ENCODE measurements at regions not wholly inside any gene's neighbourhood (a gene's known extent, or its start where the extent isn't known, plus 50 kb on each side); places are given as distances from the start of the nearest gene placed in this dataset.

DNA sequence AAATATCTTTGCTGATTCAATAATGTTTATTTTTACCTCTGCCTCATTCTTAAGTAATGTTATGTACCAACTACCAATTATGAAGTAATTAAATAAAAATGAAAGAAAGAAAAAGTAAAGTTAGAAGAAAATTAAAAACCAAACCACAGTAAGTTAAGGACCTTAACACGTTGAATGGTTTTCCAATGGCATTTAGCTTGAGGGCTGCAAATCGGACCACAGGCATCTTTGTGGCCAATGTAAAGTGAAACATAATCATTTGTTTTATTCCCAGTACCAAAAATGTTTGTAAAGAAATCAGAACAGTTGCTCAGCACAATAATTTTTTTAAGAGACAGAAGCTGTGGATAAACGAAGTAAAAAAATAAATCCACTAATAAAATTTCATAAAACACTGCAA lies 1455.5 kb upstream of the ZEB2 start:
- H3K4me1 Mint-ChIP-seq: no peaks in the 10 kb centered on the region
- H3K4me3 Mint-ChIP-seq: no peak overlapping the region
- no peaks in the 10 kb centered on the region for H3K9me3 Mint-ChIP-seq
- no peaks in the 10 kb centered on the region for H3K36me3 Mint-ChIP-seq
- no peak overlapping the region for H3K27ac Mint-ChIP-seq
- H3K27me3 Mint-ChIP-seq: no peaks in the 10 kb centered on the region

DNA sequence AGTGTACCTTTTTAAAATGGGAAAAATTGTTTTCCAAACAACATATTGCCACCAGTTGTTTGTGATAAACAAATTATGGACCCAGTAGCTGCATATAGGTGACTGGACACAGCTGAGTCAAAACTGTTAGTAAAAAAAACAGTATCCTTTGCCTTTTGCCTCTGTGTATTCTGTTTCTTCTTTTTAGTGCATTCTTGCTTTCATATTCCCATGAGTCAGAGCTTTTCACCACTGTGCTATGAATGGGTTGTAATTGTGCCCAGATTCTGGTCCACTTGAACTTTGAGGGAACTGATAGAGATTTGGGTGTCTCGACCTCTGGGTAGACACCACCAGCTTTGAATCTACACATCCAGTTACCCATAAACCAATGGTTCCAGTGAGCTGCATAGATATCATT lies 1441.9 kb upstream of the ZEB2 start:
- no peak overlapping the region for H3K4me3 Mint-ChIP-seq
- H3K27ac Mint-ChIP-seq: no peak overlapping the region
- peaks cover 7 to 12% (median 8%) of the 10 kb centered on the region in 3 donors for H3K9me3 Mint-ChIP-seq
- no peaks in the 10 kb centered on the region for H3K4me1 Mint-ChIP-seq
- peaks cover 4% of the 10 kb centered on the region for H3K27me3 Mint-ChIP-seq
- H3K36me3 Mint-ChIP-seq: no peaks in the 10 kb centered on the region

DNA sequence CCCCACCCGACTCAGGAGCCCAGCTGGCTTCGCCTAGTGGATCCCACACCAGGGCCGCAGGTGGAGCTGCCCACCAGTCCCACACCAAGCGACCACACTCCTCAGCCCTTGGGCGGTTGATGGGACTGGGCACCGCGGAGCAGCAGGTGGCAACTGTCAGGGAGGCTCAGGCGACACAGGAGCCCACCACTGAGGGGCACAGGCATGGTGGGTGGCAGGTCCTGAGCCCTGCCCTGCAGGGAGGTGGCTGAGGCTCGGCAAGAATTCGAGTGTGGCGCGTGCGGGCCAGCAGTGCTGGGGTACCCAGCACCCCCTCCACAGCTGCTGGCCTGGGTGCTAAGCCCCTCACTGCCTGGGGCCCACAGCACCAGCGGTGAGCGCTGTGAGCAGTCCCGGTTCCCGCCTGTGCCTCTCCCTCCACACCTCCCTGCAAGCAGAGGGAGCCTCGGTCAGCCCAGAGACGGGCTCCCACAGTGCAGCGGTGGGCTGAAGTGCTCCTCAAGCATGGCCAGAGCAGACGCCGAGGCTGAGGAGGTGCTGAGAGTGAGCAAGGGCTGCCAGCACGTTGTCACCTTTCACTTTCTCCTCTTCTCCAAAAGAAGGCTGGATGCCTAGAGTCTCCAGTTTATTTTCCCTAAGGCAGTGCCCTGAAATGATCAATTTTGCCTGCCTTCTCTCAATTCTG lies 1440.7 kb upstream of the ZEB2 start:
- no peaks in the 10 kb centered on the region for H3K4me1 Mint-ChIP-seq
- H3K9me3 Mint-ChIP-seq: peaks cover 9 to 13% (median 11%) of the 10 kb centered on the region in 3 donors
- no peak overlapping the region for H3K4me3 Mint-ChIP-seq
- no peak overlapping the region for H3K27ac Mint-ChIP-seq
- peaks cover 4% of the 10 kb centered on the region for H3K36me3 Mint-ChIP-seq
- peaks cover 6% of the 10 kb centered on the region for H3K27me3 Mint-ChIP-seq

- no peaks in the 10 kb centered on the region for H3K4me1 Mint-ChIP-seq
- peaks cover 6% of the 10 kb centered on the region for H3K27me3 Mint-ChIP-seq
- peak overlapping the region in 1 of 4 donors; percentile 54 for H3K4me3 Mint-ChIP-seq
These were observed 1438.7 kb upstream of the ZEB2 start for GRCh38 chr2:145958611-145959010.

GRCh38 chr2:145957929-145958328 lies 1438.0 kb upstream of the ZEB2 start:
- Mint-ChIP-seq H3K4me3 (no peak overlapping the region), H3K9me3 (peaks cover 15 to 25% (median 20%) of the 10 kb centered on the region in 3 donors), H3K27me3 (peaks cover 6% of the 10 kb centered on the region), H3K36me3 (peaks cover 6% of the 10 kb centered on the region), H3K27ac (no peak overlapping the region), H3K4me1 (no peaks in the 10 kb centered on the region)

More at GRCh38 chr2:145958611-145959010, 1438.7 kb upstream of the ZEB2 start:
- H3K36me3 Mint-ChIP-seq: peaks cover 6% of the 10 kb centered on the region
- no peak overlapping the region for H3K27ac Mint-ChIP-seq
- H3K9me3 Mint-ChIP-seq: peaks cover 12 to 20% (median 16%) of the 10 kb centered on the region in 3 donors

- H3K4me3 Mint-ChIP-seq: no peak overlapping the region
- no peaks in the 10 kb centered on the region for H3K36me3 Mint-ChIP-seq
- H3K4me1 Mint-ChIP-seq: no peaks in the 10 kb centered on the region
- peaks cover 0 to 11% (median 8%) of the 10 kb centered on the region in 3 donors for H3K9me3 Mint-ChIP-seq
- H3K27me3 Mint-ChIP-seq: no peaks in the 10 kb centered on the region
- no peak overlapping the region for H3K27ac Mint-ChIP-seq
These were observed 1420.0 kb upstream of the ZEB2 start for GRCh38 chr2:145939949-145940348.

GRCh38 chr2:145935016-145935415 lies 1415.1 kb upstream of the ZEB2 start:
- no peaks in the 10 kb centered on the region for H3K27me3 Mint-ChIP-seq
- H3K4me1 Mint-ChIP-seq: no peaks in the 10 kb centered on the region
- H3K9me3 Mint-ChIP-seq: no peaks in the 10 kb centered on the region
- H3K4me3 Mint-ChIP-seq: no peak overlapping the region
- H3K27ac Mint-ChIP-seq: no peak overlapping the region
- no peaks in the 10 kb centered on the region for H3K36me3 Mint-ChIP-seq

DNA sequence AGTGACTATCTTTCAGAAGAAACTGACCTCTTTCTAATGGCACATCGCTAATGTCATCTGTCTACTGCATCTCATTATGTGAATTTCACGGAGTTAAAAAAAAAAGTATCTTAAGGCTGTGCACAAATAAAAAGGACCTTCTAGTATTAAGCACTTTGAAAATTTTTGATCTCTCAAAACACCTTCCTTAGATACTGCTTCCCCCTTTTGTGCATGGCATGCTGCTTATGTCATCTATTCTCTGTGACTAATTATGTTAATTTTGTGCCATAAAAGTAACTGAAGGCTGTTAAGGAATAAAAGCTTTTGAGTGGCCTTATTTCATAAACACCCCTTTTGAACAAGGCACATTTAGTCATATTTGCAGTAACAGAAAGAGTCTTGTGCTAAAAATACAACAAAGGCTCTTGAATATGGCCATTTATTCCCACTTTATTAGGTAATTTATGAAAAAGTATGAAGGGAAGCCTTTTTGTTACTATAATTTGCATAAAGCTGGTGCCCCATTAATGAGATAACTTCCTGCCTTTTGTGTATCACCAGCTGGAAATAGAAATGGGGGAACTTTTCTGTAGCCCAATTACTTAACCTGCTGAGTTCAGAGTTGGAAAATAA lies 1412.0 kb upstream of the ZEB2 start:
- peaks cover 0 to 6% (median 1%) of the 10 kb centered on the region in 3 donors for H3K4me1 Mint-ChIP-seq

GRCh38 chr2:145930318-145930717 lies 1410.4 kb upstream of the ZEB2 start:
- Mint-ChIP-seq H3K4me3 (no peak overlapping the region), H3K27me3 (peaks cover 1% of the 10 kb centered on the region), H3K9me3 (no peaks in the 10 kb centered on the region), H3K27ac (no peak overlapping the region), H3K36me3 (no peaks in the 10 kb centered on the region), H3K4me1 (peaks cover 0 to 6% (median 1%) of the 10 kb centered on the region in 3 donors)

More for the DNA sequence above, 1412.0 kb upstream of the ZEB2 start:
- H3K36me3 Mint-ChIP-seq: no peaks in the 10 kb centered on the region
- H3K4me3 Mint-ChIP-seq: no peak overlapping the region
- H3K27me3 Mint-ChIP-seq: peaks cover 1% of the 10 kb centered on the region
- H3K27ac Mint-ChIP-seq: no peak overlapping the region
- no peaks in the 10 kb centered on the region for H3K9me3 Mint-ChIP-seq

DNA sequence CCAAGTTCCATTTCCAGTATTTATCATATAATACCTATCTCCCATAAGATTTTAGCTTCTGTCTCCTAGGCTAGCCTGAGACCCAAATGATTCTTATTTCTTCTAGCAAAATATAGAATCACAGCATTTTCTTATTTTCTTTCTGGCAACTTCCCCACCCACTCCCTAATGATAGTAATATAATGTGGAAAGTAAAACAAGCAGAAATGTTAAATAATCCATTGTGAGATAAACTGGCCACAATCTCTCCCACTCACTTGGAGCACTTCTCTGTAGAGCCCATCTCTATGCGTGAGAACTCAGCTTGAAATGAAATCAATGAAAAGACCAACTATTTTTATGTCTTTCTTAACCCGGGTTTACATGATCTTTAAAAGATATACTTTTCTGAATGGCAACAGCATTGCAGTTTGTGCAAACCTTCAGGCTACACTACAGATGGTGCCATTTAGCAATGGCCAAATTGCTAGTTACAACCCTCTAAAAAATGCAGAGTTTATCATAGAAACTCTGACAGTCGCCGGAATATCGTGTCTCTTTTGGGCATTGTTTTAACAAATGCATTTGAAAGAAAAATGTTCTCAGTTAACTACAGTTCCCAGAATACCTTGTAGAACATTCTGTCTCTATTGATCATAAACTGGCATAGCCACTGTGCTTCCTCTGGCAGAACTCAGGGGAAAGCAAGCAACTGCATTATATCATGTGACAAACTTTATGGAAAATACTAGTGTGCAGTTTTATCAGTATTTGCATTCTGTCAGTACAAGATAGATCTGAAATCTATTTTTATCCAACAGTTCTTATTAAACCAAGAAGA lies 1407.4 kb upstream of the ZEB2 start:
- peaks cover 1% of the 10 kb centered on the region for H3K27me3 Mint-ChIP-seq
- no peak overlapping the region for H3K27ac Mint-ChIP-seq
- H3K36me3 Mint-ChIP-seq: no peaks in the 10 kb centered on the region
- no peaks in the 10 kb centered on the region for H3K9me3 Mint-ChIP-seq
- peaks cover 4 to 13% (median 7%) of the 10 kb centered on the region in 3 donors for H3K4me1 Mint-ChIP-seq
- no peak overlapping the region for H3K4me3 Mint-ChIP-seq

DNA sequence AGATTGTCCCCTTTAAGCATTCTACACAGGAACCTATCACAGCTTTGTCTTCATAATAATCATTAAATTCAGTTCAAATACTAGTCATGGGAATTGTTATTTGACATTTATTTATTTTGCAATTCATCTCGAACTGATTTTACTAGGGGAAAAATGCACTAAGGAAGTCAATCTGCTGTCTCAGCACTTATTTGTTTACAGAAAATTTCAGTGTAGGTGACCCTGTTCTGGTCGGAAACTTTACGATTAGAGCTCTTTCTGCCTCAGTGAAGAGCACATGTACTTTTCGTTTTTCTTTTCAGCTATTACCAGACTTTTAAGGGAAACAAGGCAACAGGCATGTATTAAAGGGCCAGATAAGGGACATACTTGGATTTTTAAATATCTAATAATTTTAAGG lies 1405.7 kb upstream of the ZEB2 start:
- Mint-ChIP-seq H3K36me3 (no peaks in the 10 kb centered on the region), H3K4me3 (no peak overlapping the region), H3K27ac (no peak overlapping the region), H3K4me1 (peaks cover 4 to 13% (median 7%) of the 10 kb centered on the region in 3 donors), H3K27me3 (peaks cover 1% of the 10 kb centered on the region), H3K9me3 (no peaks in the 10 kb centered on the region)

GRCh38 chr2:145919477-145919876 lies 1399.6 kb upstream of the ZEB2 start:
- no peak overlapping the region for H3K27ac Mint-ChIP-seq
- H3K4me3 Mint-ChIP-seq: no peak overlapping the region
- no peaks in the 10 kb centered on the region for H3K9me3 Mint-ChIP-seq
- H3K36me3 Mint-ChIP-seq: no peaks in the 10 kb centered on the region
- no peaks in the 10 kb centered on the region for H3K27me3 Mint-ChIP-seq
- H3K4me1 Mint-ChIP-seq: peaks cover 4 to 6% (median 5%) of the 10 kb centered on the region in 3 donors

GRCh38 chr2:145918951-145919350 lies 1399.0 kb upstream of the ZEB2 start:
- Mint-ChIP-seq H3K27me3 (no peaks in the 10 kb centered on the region), H3K27ac (no peak overlapping the region), H3K36me3 (no peaks in the 10 kb centered on the region), H3K4me1 (peaks cover under 1 to 4% (median under 1%) of the 10 kb centered on the region in 3 donors), H3K9me3 (no peaks in the 10 kb centered on the region), H3K4me3 (no peak overlapping the region)

DNA sequence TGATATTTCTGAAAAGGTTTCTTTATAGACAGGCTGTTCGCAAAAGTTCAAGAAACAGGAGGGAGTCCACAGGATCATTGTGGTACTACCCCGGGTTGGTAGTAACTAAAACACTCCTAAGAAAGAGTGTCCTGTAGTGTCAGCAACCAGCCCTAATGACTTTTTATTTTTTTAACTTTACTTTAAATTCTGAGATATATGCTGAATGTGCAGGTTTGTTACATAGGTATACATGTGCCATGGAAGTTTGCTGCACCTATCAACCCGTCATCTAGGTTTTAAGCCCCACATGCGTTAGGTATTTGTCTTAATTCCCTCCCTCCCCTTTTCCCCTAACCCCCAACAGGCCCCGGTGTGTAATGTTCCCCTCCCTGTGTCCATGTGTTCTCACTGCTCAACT lies 1396.9 kb upstream of the ZEB2 start:
- Mint-ChIP-seq H3K36me3 (no peaks in the 10 kb centered on the region), H3K9me3 (no peaks in the 10 kb centered on the region), H3K4me3 (no peak overlapping the region), H3K4me1 (no peaks in the 10 kb centered on the region), H3K27me3 (no peaks in the 10 kb centered on the region), H3K27ac (no peak overlapping the region)

GRCh38 chr2:145914716-145915115 lies 1394.8 kb upstream of the ZEB2 start:
- Mint-ChIP-seq H3K4me3 (no peak overlapping the region), H3K27me3 (no peaks in the 10 kb centered on the region), H3K27ac (no peak overlapping the region), H3K9me3 (no peaks in the 10 kb centered on the region), H3K4me1 (peaks cover 3 to 6% (median 5%) of the 10 kb centered on the region in 3 donors), H3K36me3 (no peaks in the 10 kb centered on the region)
